ENCODE measurements at regions not wholly inside any gene's neighbourhood (a gene's known extent, or its start where the extent isn't known, plus 50 kb on each side); places are given as distances from the start of the nearest gene placed in this dataset.

- TF ChIP-seq, protein P1, sequence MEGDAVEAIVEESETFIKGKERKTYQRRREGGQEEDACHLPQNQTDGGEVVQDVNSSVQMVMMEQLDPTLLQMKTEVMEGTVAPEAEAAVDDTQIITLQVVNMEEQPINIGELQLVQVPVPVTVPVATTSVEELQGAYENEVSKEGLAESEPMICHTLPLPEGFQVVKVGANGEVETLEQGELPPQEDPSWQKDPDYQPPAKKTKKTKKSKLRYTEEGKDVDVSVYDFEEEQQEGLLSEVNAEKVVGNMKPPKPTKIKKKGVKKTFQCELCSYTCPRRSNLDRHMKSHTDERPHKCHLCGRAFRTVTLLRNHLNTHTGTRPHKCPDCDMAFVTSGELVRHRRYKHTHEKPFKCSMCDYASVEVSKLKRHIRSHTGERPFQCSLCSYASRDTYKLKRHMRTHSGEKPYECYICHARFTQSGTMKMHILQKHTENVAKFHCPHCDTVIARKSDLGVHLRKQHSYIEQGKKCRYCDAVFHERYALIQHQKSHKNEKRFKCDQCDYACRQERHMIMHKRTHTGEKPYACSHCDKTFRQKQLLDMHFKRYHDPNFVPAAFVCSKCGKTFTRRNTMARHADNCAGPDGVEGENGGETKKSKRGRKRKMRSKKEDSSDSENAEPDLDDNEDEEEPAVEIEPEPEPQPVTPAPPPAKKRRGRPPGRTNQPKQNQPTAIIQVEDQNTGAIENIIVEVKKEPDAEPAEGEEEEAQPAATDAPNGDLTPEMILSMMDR (IDR thresholded peaks at IDR 0.05; ENCODE audit: extremely low read depth, low read depth, low read length): no peak
- H3K4me3 ChIP-seq (ENCODE audit: insufficient read depth, low read length): no peak overlapping the region
- H3K27me3 ChIP-seq (ENCODE audit: insufficient read depth, low read length): no peaks in the 10 kb centered on the region
- H4K20me1 ChIP-seq (ENCODE audit: insufficient read depth, low read length): no peaks in the 10 kb centered on the region
- H3K36me3 ChIP-seq (ENCODE audit: insufficient read depth, low read length): no peaks in the 10 kb centered on the region
- H3K9me3 ChIP-seq (ENCODE audit: low read depth, low read length): no peaks in the 10 kb centered on the region
- H3K79me2 ChIP-seq (ENCODE audit: insufficient read depth, low read length): no peaks in the 10 kb centered on the region
- H3K4me2 ChIP-seq (ENCODE audit: insufficient read depth, low read length): no peak overlapping the region
- DNase-seq (ENCODE audit: insufficient read length, low spot score, missing footprints): no peak
- H3K4me1 ChIP-seq (ENCODE audit: insufficient read depth, low read length): no peaks in the 10 kb centered on the region
- H3K27ac ChIP-seq (ENCODE audit: low read depth, low read length): no peak overlapping the region
- H2AFZ ChIP-seq (ENCODE audit: low read length): no peak overlapping the region
Measured at GRCh38 chr12:75965661-75966060, 65.9 kb downstream of the PHLDA1 start.

GRCh38 chr12:75964150-75964549 lies 67.4 kb downstream of the PHLDA1 start:
- Histone ChIP-seq H4K20me1 (ENCODE audit: insufficient read depth, low read length) (no peaks in the 10 kb centered on the region), H3K27ac (ENCODE audit: low read depth, low read length) (no peak overlapping the region), H2AFZ (ENCODE audit: low read length) (no peak overlapping the region), H3K4me3 (ENCODE audit: insufficient read depth, low read length) (no peak overlapping the region), H3K9me3 (ENCODE audit: low read depth, low read length) (no peaks in the 10 kb centered on the region), H3K27me3 (ENCODE audit: insufficient read depth, low read length) (no peaks in the 10 kb centered on the region), H3K4me1 (ENCODE audit: insufficient read depth, low read length) (no peaks in the 10 kb centered on the region), H3K4me2 (ENCODE audit: insufficient read depth, low read length) (no peak overlapping the region), H3K36me3 (ENCODE audit: insufficient read depth, low read length) (no peaks in the 10 kb centered on the region), H3K79me2 (ENCODE audit: insufficient read depth, low read length) (no peaks in the 10 kb centered on the region)
- DNase-seq (ENCODE audit: insufficient read length, low spot score, missing footprints): no peak
- TF ChIP-seq, protein P1 (IDR thresholded peaks at IDR 0.05; ENCODE audit: extremely low read depth, low read depth, low read length): no peak

- H3K4me2 ChIP-seq (ENCODE audit: insufficient read depth, low read length): no peak overlapping the region
- TF ChIP-seq, protein P1 (IDR thresholded peaks at IDR 0.05; ENCODE audit: extremely low read depth, low read depth, low read length): no peak
Measured at GRCh38 chr12:75961878-75962277, 69.7 kb downstream of the PHLDA1 start.

GRCh38 chr12:75960954-75961661 lies 70.5 kb downstream of the PHLDA1 start:
- H4K20me1 ChIP-seq (ENCODE audit: insufficient read depth, low read length): no peaks in the 10 kb centered on the region
- no peaks in the 10 kb centered on the region for H3K9me3 ChIP-seq (ENCODE audit: low read depth, low read length)
- TF ChIP-seq, protein P1 (IDR thresholded peaks at IDR 0.05; ENCODE audit: extremely low read depth, low read depth, low read length): no peak
- no peak overlapping the region for H3K4me2 ChIP-seq (ENCODE audit: insufficient read depth, low read length)
- no peaks in the 10 kb centered on the region for H3K36me3 ChIP-seq (ENCODE audit: insufficient read depth, low read length)
- no peaks in the 10 kb centered on the region for H3K4me1 ChIP-seq (ENCODE audit: insufficient read depth, low read length)
- H3K79me2 ChIP-seq (ENCODE audit: insufficient read depth, low read length): no peaks in the 10 kb centered on the region
- DNase-seq (ENCODE audit: insufficient read length, low spot score, missing footprints): no peak
- H3K27ac ChIP-seq (ENCODE audit: low read depth, low read length): no peak overlapping the region
- no peak overlapping the region for H2AFZ ChIP-seq (ENCODE audit: low read length)
- H3K27me3 ChIP-seq (ENCODE audit: insufficient read depth, low read length): no peaks in the 10 kb centered on the region
- no peak overlapping the region for H3K4me3 ChIP-seq (ENCODE audit: insufficient read depth, low read length)

More at GRCh38 chr12:75961878-75962277, 69.7 kb downstream of the PHLDA1 start:
- H2AFZ ChIP-seq (ENCODE audit: low read length): no peak overlapping the region
- no peak overlapping the region for H3K4me3 ChIP-seq (ENCODE audit: insufficient read depth, low read length)
- H3K79me2 ChIP-seq (ENCODE audit: insufficient read depth, low read length): no peaks in the 10 kb centered on the region
- no peak overlapping the region for H3K27ac ChIP-seq (ENCODE audit: low read depth, low read length)
- H3K36me3 ChIP-seq (ENCODE audit: insufficient read depth, low read length): no peaks in the 10 kb centered on the region
- no peaks in the 10 kb centered on the region for H3K27me3 ChIP-seq (ENCODE audit: insufficient read depth, low read length)
- no peak for DNase-seq (ENCODE audit: insufficient read length, low spot score, missing footprints)
- no peaks in the 10 kb centered on the region for H4K20me1 ChIP-seq (ENCODE audit: insufficient read depth, low read length)
- no peaks in the 10 kb centered on the region for H3K9me3 ChIP-seq (ENCODE audit: low read depth, low read length)
- no peaks in the 10 kb centered on the region for H3K4me1 ChIP-seq (ENCODE audit: insufficient read depth, low read length)
